Prostate gland (tissue), 2 donors: ENCODE measurements at regions not wholly inside any gene's neighbourhood (a gene's known extent, or its start where the extent isn't known, plus 50 kb on each side); places are given as distances from the start of the nearest gene placed in this dataset.
A peak's percentile ranks its signal among the peaks of the same experiment; 100 is the strongest.

ENCODE experiments used
- DNase-seq: peaks from one replicate; pipeline ENCODE4 v3.0.0-alpha.2; 2019; ENCODE audit warnings: low spot score
- H3K27ac ChIP-seq, 2 donors: fragments of 200-600 bp; sonication (generic); 2 replicates each; pipeline ENCODE4 v1.5.1; 2017 to 2019
- H3K27me3 ChIP-seq: fragments of 200-600 bp; sonication (generic); replicated peaks from 2 replicates; pipeline ENCODE4 v1.5.1; 2019; ENCODE audit not compliant: insufficient read depth
- H3K36me3 ChIP-seq, 2 donors: fragments of 200-600 bp; sonication (generic); 1 replicate in 1 of 2; 2 replicates in 1 of 2; pipeline versions ENCODE4 v1.5.1 to v1.8.1; 2017 to 2019
- H3K4me1 ChIP-seq: fragments of 200-600 bp; sonication (generic); replicated peaks from 2 replicates; pipeline ENCODE4 v1.5.1; 2019
- H3K4me3 ChIP-seq, 2 donors: fragments of 200-600 bp; sonication (generic); 2 replicates each; pipeline ENCODE4 v1.5.1; 2017 to 2019
- H3K9me3 ChIP-seq: fragments of 200-600 bp; sonication (generic); 2 replicates; pipeline ENCODE4 v1.5.1; 2017
- POLR2A ChIP-seq: fragments of 450-650 bp; IDR thresholded peaks from one replicate; pipeline ENCODE4 v1.6.1; 2016; ENCODE audit warnings: antibody characterized with exemption, mild to moderate bottlenecking
- POLR2AphosphoS5 ChIP-seq: sonication (generic); formaldehyde crosslinking; IDR thresholded peaks from one replicate; pipeline ENCODE4 v1.6.1; 2017; ENCODE audit warnings: antibody characterized with exemption
- WGBS: methylation state at CpG from one replicate; pipeline ENCODE4 v1.1.5; 2018; 5-methylcytosine and 5-hydroxymethylcytosine counted together
- intact Hi-C: fragments of 100-400 bp; cut with DNase I; formaldehyde crosslinking; loops from one replicate; pipeline ENCODE4 v1.14.2; 2022
- TF ChIP-seq, protein P1 (sequence below), 4 experiments: fragments of 200-600 bp in 2 of 4; fragments of 450-650 bp in 2 of 4; sonication (generic) in 2 of 4; IDR thresholded peaks; 1 replicate in 3 of 4; 2 replicates in 1 of 4; pipeline ENCODE4 v1.5.1; 2016 to 2019; ENCODE audit warnings: antibody characterized with exemption in 4 of 4, mild to moderate bottlenecking in 2 of 4, moderate library complexity in 2 of 4

GRCh38 chrX:39513836-39514235 is 583.9 kb downstream of the BCOR start:
- TF ChIP-seq POLR2A: no peak
- TF ChIP-seq, protein P1, sequence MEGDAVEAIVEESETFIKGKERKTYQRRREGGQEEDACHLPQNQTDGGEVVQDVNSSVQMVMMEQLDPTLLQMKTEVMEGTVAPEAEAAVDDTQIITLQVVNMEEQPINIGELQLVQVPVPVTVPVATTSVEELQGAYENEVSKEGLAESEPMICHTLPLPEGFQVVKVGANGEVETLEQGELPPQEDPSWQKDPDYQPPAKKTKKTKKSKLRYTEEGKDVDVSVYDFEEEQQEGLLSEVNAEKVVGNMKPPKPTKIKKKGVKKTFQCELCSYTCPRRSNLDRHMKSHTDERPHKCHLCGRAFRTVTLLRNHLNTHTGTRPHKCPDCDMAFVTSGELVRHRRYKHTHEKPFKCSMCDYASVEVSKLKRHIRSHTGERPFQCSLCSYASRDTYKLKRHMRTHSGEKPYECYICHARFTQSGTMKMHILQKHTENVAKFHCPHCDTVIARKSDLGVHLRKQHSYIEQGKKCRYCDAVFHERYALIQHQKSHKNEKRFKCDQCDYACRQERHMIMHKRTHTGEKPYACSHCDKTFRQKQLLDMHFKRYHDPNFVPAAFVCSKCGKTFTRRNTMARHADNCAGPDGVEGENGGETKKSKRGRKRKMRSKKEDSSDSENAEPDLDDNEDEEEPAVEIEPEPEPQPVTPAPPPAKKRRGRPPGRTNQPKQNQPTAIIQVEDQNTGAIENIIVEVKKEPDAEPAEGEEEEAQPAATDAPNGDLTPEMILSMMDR (IDR thresholded peaks at IDR 0.05): no peak
- H3K9me3 ChIP-seq: no peaks in the 10 kb centered on the region
- intact Hi-C loops: loop anchor here (10.0 kb wide), 1 partner anchor 179 kb away; no protein-coding TSS in a partner anchor
- no peak overlapping the region for H3K4me3 ChIP-seq
- H3K27me3 ChIP-seq: no peaks in the 10 kb centered on the region
- DNase-seq: no peak
- WGBS: 91% methylated on average over 5 of the region's 5 CpGs
- H3K36me3 ChIP-seq: no peaks in the 10 kb centered on the region
- no peak overlapping the region for H3K27ac ChIP-seq
- no peaks in the 10 kb centered on the region for H3K4me1 ChIP-seq

GRCh38 chrX:39514801-39515200 is 583.0 kb downstream of the BCOR start:
- intact Hi-C loops: loop anchor here (10.0 kb wide), 1 partner anchor 180 kb away; no protein-coding TSS in a partner anchor
- TF ChIP-seq, protein P1 (IDR thresholded peaks at IDR 0.05): no peak
- TF ChIP-seq POLR2AphosphoS5 (no peak), POLR2A (no peak)
- H3K36me3 ChIP-seq: no peaks in the 10 kb centered on the region
- WGBS: 81% methylated on average over 6 of the region's 7 CpGs
- H3K27ac ChIP-seq: no peak overlapping the region
- no peaks in the 10 kb centered on the region for H3K9me3 ChIP-seq
- H3K27me3 ChIP-seq: no peaks in the 10 kb centered on the region
- H3K4me3 ChIP-seq: no peak overlapping the region
- H3K4me1 ChIP-seq: no peaks in the 10 kb centered on the region
- DNase-seq: no peak

- H3K27me3 ChIP-seq: no peaks in the 10 kb centered on the region
- H3K36me3 ChIP-seq: no peaks in the 10 kb centered on the region
- H3K4me3 ChIP-seq: no peak overlapping the region
- intact Hi-C loops: loop anchor here (10.0 kb wide), 1 partner anchor 182 kb away; no protein-coding TSS in a partner anchor
- TF ChIP-seq POLR2AphosphoS5 (no peak), POLR2A (no peak)
- TF ChIP-seq, protein P1 (IDR thresholded peaks at IDR 0.05): no peak
- H3K4me1 ChIP-seq: no peaks in the 10 kb centered on the region
- H3K9me3 ChIP-seq: no peaks in the 10 kb centered on the region
- no peak for DNase-seq
- H3K27ac ChIP-seq: no peak overlapping the region
- 70% methylated on average over 15 of the region's 17 CpGs for WGBS
These were observed 581.3 kb downstream of the BCOR start for GRCh38 chrX:39516427-39516841.

DNA sequence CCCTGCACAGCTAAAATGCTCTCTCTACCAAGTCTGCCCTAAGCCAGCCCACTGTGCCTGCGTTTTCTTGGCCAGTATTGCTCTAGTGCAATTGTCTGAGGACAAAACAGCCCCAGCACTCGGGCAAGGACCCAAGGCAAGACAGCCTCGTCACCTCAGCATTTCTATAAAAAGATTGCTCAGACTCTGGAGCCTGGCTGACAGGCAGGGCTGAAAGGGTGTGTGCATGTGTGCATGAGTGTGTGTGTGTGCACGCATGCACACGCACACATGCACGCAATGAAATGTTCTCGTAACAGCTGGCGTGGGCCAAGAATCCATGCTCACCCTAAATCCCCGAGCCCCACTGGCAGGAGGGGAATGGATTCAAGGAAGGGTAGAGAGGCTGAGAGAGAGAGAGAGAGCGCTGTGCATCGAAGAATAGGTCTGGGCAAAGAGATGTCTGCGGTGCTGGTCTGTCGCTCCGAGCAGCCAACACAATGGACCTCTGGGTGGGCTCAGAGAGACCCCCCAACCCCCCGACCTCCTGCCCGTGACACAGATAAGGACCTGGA is 579.2 kb downstream of the BCOR start:
- no peaks in the 10 kb centered on the region for H3K9me3 ChIP-seq
- no peak for DNase-seq
- H3K27me3 ChIP-seq: no peaks in the 10 kb centered on the region
- intact Hi-C loops: loop anchor here (10.0 kb wide), 1 partner anchor 184 kb away; no protein-coding TSS in a partner anchor
- H3K27ac ChIP-seq: no peak overlapping the region
- H3K4me1 ChIP-seq: no peaks in the 10 kb centered on the region
- TF ChIP-seq, protein P1 (IDR thresholded peaks at IDR 0.05): no peak
- TF ChIP-seq POLR2A (no peak), POLR2AphosphoS5 (no peak)
- no peak overlapping the region for H3K4me3 ChIP-seq
- 20% methylated on average over 16 of the region's 16 CpGs for WGBS
- no peaks in the 10 kb centered on the region for H3K36me3 ChIP-seq

DNA sequence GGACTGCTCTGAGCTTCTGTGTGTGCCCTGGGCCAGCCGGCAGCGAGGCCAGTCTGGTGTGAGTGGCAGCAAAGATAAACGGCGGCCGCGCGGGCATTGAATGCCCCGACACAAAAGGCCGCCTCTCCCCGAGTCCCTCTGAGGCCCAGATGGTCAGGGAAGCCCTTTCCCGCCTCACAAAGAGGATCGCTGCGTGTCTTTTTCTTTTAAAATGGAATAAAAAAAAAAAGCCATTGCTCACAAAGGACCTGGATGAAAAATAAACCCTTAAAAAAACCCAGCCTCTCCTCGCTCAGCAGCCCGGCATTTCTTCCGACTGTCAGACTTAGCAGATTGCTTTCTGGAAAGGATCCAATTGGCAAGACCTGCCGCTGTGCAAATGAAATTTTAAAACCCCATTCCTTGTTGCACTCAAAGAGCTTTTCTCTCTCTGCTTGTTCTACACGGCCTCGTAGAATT is 578.7 kb downstream of the BCOR start:
- Histone ChIP-seq H3K27ac (no peak overlapping the region), H3K36me3 (no peaks in the 10 kb centered on the region), H3K27me3 (no peaks in the 10 kb centered on the region), H3K4me3 (no peak overlapping the region), H3K9me3 (no peaks in the 10 kb centered on the region), H3K4me1 (no peaks in the 10 kb centered on the region)
- intact Hi-C loops: loop anchor here (10.0 kb wide), 1 partner anchor 184 kb away; no protein-coding TSS in a partner anchor
- peak; percentile 36 for DNase-seq
- TF ChIP-seq, protein P1 (IDR thresholded peaks at IDR 0.05): no peak
- TF ChIP-seq POLR2A (no peak), POLR2AphosphoS5 (no peak)
- 16% methylated on average over 17 of the region's 19 CpGs for WGBS
